ENCODE measurements at regions not wholly inside any gene's neighbourhood (a gene's known extent, or its start where the extent isn't known, plus 50 kb on each side); places are given as distances from the start of the nearest gene placed in this dataset.
"Not testable (repeated sequence)": the region's sequence is repeated elsewhere in the genome, so short reads cannot be mapped to it uniquely, and the experiment has no call there.

- H3K4me1 Mint-ChIP-seq (ENCODE audit: low read depth), result no peaks in the 10 kb centered on the region
- H3K27me3 Mint-ChIP-seq, result no peaks in the 10 kb centered on the region
- no peak overlapping the region for H3K27ac Mint-ChIP-seq
- DNase-seq, result no peak
- no peak overlapping the region for H3K4me3 Mint-ChIP-seq
- no peaks in the 10 kb centered on the region for H3K36me3 Mint-ChIP-seq (ENCODE audit: low read depth)
- H3K9me3 Mint-ChIP-seq, result no peaks in the 10 kb centered on the region
Measured at GRCh38 chr4:138612428-138612827, 370.3 kb upstream of the SLC7A11 start.

- Mint-ChIP-seq H3K27ac (no peak overlapping the region), H3K4me1 (ENCODE audit: low read depth) (no peaks in the 10 kb centered on the region), H3K9me3 (no peaks in the 10 kb centered on the region), H3K36me3 (ENCODE audit: low read depth) (no peaks in the 10 kb centered on the region), H3K4me3 (no peak overlapping the region), H3K27me3 (no peaks in the 10 kb centered on the region)
- no peak for DNase-seq
Measured at GRCh38 chr4:138611721-138612120, 369.6 kb upstream of the SLC7A11 start.

- H3K9me3 Mint-ChIP-seq, result no peaks in the 10 kb centered on the region
- no peaks in the 10 kb centered on the region for H3K36me3 Mint-ChIP-seq (ENCODE audit: low read depth)
- no peak for DNase-seq
- no peak overlapping the region for H3K4me3 Mint-ChIP-seq
- no peaks in the 10 kb centered on the region for H3K4me1 Mint-ChIP-seq (ENCODE audit: low read depth)
- no peaks in the 10 kb centered on the region for H3K27me3 Mint-ChIP-seq
- no peak overlapping the region for H3K27ac Mint-ChIP-seq
Measured at GRCh38 chr4:138611017-138611416, 368.9 kb upstream of the SLC7A11 start.

GRCh38 chr4:138609943-138610350 lies 367.8 kb upstream of the SLC7A11 start:
- H3K9me3 Mint-ChIP-seq, result no peaks in the 10 kb centered on the region
- H3K27me3 Mint-ChIP-seq, result no peaks in the 10 kb centered on the region
- H3K4me1 Mint-ChIP-seq (ENCODE audit: low read depth), result no peaks in the 10 kb centered on the region
- H3K36me3 Mint-ChIP-seq (ENCODE audit: low read depth), result no peaks in the 10 kb centered on the region
- no peak for DNase-seq
- no peak overlapping the region for H3K4me3 Mint-ChIP-seq
- no peak overlapping the region for H3K27ac Mint-ChIP-seq

- Mint-ChIP-seq H3K4me1 (ENCODE audit: low read depth) (no peaks in the 10 kb centered on the region), H3K27me3 (no peaks in the 10 kb centered on the region), H3K4me3 (no peak overlapping the region), H3K36me3 (ENCODE audit: low read depth) (no peaks in the 10 kb centered on the region), H3K9me3 (peaks cover 3% of the 10 kb centered on the region), H3K27ac (no peak overlapping the region)
- DNase-seq, result no peak
Measured at GRCh38 chr4:138604556-138604955, 362.4 kb upstream of the SLC7A11 start.

- Mint-ChIP-seq H3K4me3 (no peak overlapping the region), H3K27ac (no peak overlapping the region)
- DNase-seq, result no peak
Measured at GRCh38 chr4:138602664-138603063, 360.5 kb upstream of the SLC7A11 start.

GRCh38 chr4:138599965-138600364 lies 357.8 kb upstream of the SLC7A11 start:
- H3K27me3 Mint-ChIP-seq, result no peaks in the 10 kb centered on the region
- DNase-seq, result no peak
- no peaks in the 10 kb centered on the region for H3K4me1 Mint-ChIP-seq (ENCODE audit: low read depth)
- H3K9me3 Mint-ChIP-seq, result peaks cover 3% of the 10 kb centered on the region
- H3K36me3 Mint-ChIP-seq (ENCODE audit: low read depth), result no peaks in the 10 kb centered on the region
- no peak overlapping the region for H3K4me3 Mint-ChIP-seq
- no peak overlapping the region for H3K27ac Mint-ChIP-seq

More at GRCh38 chr4:138602664-138603063, 360.5 kb upstream of the SLC7A11 start:
- no peaks in the 10 kb centered on the region for H3K4me1 Mint-ChIP-seq (ENCODE audit: low read depth)
- H3K27me3 Mint-ChIP-seq, result no peaks in the 10 kb centered on the region
- H3K9me3 Mint-ChIP-seq, result peaks cover 3% of the 10 kb centered on the region
- H3K36me3 Mint-ChIP-seq (ENCODE audit: low read depth), result no peaks in the 10 kb centered on the region

GRCh38 chr4:138598226-138598625 lies 356.1 kb upstream of the SLC7A11 start:
- no peak overlapping the region for H3K27ac Mint-ChIP-seq
- H3K4me3 Mint-ChIP-seq, result no peak overlapping the region
- no peaks in the 10 kb centered on the region for H3K4me1 Mint-ChIP-seq (ENCODE audit: low read depth)
- H3K9me3 Mint-ChIP-seq, result peaks cover 3% of the 10 kb centered on the region
- H3K27me3 Mint-ChIP-seq, result no peaks in the 10 kb centered on the region
- H3K36me3 Mint-ChIP-seq (ENCODE audit: low read depth), result no peaks in the 10 kb centered on the region
- no peak for DNase-seq

GRCh38 chr4:138596896-138597295 lies 354.7 kb upstream of the SLC7A11 start:
- Mint-ChIP-seq H3K27me3 (no peaks in the 10 kb centered on the region), H3K36me3 (ENCODE audit: low read depth) (no peaks in the 10 kb centered on the region), H3K4me1 (ENCODE audit: low read depth) (no peaks in the 10 kb centered on the region), H3K9me3 (peaks cover 2% of the 10 kb centered on the region), H3K4me3 (no peak overlapping the region), H3K27ac (no peak overlapping the region)
- no peak for DNase-seq

GRCh38 chr4:138595731-138596460 lies 353.7 kb upstream of the SLC7A11 start:
- H3K4me3 Mint-ChIP-seq, result no peak overlapping the region
- H3K27ac Mint-ChIP-seq, result no peak overlapping the region
- H3K9me3 Mint-ChIP-seq, result no peaks in the 10 kb centered on the region
- no peaks in the 10 kb centered on the region for H3K4me1 Mint-ChIP-seq (ENCODE audit: low read depth)
- no peaks in the 10 kb centered on the region for H3K36me3 Mint-ChIP-seq (ENCODE audit: low read depth)
- DNase-seq, result no peak
- no peaks in the 10 kb centered on the region for H3K27me3 Mint-ChIP-seq

- Mint-ChIP-seq H3K27me3 (no peaks in the 10 kb centered on the region), H3K4me3 (no peak overlapping the region), H3K4me1 (ENCODE audit: low read depth) (no peaks in the 10 kb centered on the region), H3K9me3 (no peaks in the 10 kb centered on the region), H3K36me3 (ENCODE audit: low read depth) (no peaks in the 10 kb centered on the region), H3K27ac (no peak overlapping the region)
- DNase-seq, result no peak
Measured at GRCh38 chr4:138595171-138595570, 353.0 kb upstream of the SLC7A11 start.

- Mint-ChIP-seq H3K9me3 (no peaks in the 10 kb centered on the region), H3K27ac (no peak overlapping the region), H3K4me3 (no peak overlapping the region), H3K4me1 (ENCODE audit: low read depth) (no peaks in the 10 kb centered on the region), H3K36me3 (ENCODE audit: low read depth) (no peaks in the 10 kb centered on the region), H3K27me3 (no peaks in the 10 kb centered on the region)
- no peak for DNase-seq
Measured at GRCh38 chr4:138592796-138593195, 350.6 kb upstream of the SLC7A11 start.

GRCh38 chr4:138591808-138592207 lies 349.7 kb upstream of the SLC7A11 start:
- no peaks in the 10 kb centered on the region for H3K4me1 Mint-ChIP-seq (ENCODE audit: low read depth)
- no peaks in the 10 kb centered on the region for H3K27me3 Mint-ChIP-seq
- H3K9me3 Mint-ChIP-seq, result no peaks in the 10 kb centered on the region
- no peak for DNase-seq
- H3K4me3 Mint-ChIP-seq, result no peak overlapping the region
- no peaks in the 10 kb centered on the region for H3K36me3 Mint-ChIP-seq (ENCODE audit: low read depth)
- H3K27ac Mint-ChIP-seq, result no peak overlapping the region

- H3K4me3 Mint-ChIP-seq, result no peak overlapping the region
- no peaks in the 10 kb centered on the region for H3K27me3 Mint-ChIP-seq
- H3K9me3 Mint-ChIP-seq, result no peaks in the 10 kb centered on the region
- H3K27ac Mint-ChIP-seq, result no peak overlapping the region
- DNase-seq, result no peak
- no peaks in the 10 kb centered on the region for H3K36me3 Mint-ChIP-seq (ENCODE audit: low read depth)
- no peaks in the 10 kb centered on the region for H3K4me1 Mint-ChIP-seq (ENCODE audit: low read depth)
Measured at GRCh38 chr4:138588501-138588900, 346.4 kb upstream of the SLC7A11 start.

GRCh38 chr4:138579146-138579545 lies 337.0 kb upstream of the SLC7A11 start:
- no peaks in the 10 kb centered on the region for H3K27me3 Mint-ChIP-seq
- H3K4me1 Mint-ChIP-seq (ENCODE audit: low read depth), result no peaks in the 10 kb centered on the region

GRCh38 chr4:138577826-138578225 lies 335.7 kb upstream of the SLC7A11 start:
- H3K4me1 Mint-ChIP-seq (ENCODE audit: low read depth); H3K27ac Mint-ChIP-seq; H3K27me3 Mint-ChIP-seq; H3K36me3 Mint-ChIP-seq (ENCODE audit: low read depth); DNase-seq; H3K4me3 Mint-ChIP-seq: not testable (repeated sequence)
- H3K9me3 Mint-ChIP-seq, result peaks cover 24% of the 10 kb centered on the region

More at GRCh38 chr4:138579146-138579545, 337.0 kb upstream of the SLC7A11 start:
- Mint-ChIP-seq H3K4me3 (no peak overlapping the region), H3K27ac (no peak overlapping the region), H3K9me3 (peaks cover 24% of the 10 kb centered on the region), H3K36me3 (ENCODE audit: low read depth) (no peaks in the 10 kb centered on the region)
- no peak for DNase-seq
